ENCODE measurements at regions not wholly inside any gene's neighbourhood (a gene's known extent, or its start where the extent isn't known, plus 50 kb on each side); places are given as distances from the start of the nearest gene placed in this dataset.

- Histone ChIP-seq H3K4me3 (ENCODE audit: low read depth, low read length) (no peak overlapping the region), H3K9me3 (no peaks in the 10 kb centered on the region), H3K27me3 (replicated peaks; ENCODE audit: control insufficient read depth, insufficient read depth, low read length) (no peaks in the 10 kb centered on the region), H3K4me1 (no peaks in the 10 kb centered on the region), H3K36me3 (ENCODE audit: control insufficient read depth, insufficient read depth, low read length) (no peaks in the 10 kb centered on the region)
- Mint-ChIP-seq H3K27ac (ENCODE audit: unreplicated experiment) (no peak overlapping the region), H3K36me3 (ENCODE audit: insufficient read depth, unreplicated experiment) (no peaks in the 10 kb centered on the region), H3K4me3 (ENCODE audit: unreplicated experiment) (no peak overlapping the region), H3K9me3 (ENCODE audit: unreplicated experiment) (no peaks in the 10 kb centered on the region), H3K27me3 (ENCODE audit: insufficient read depth, unreplicated experiment) (peaks cover 3% of the 10 kb centered on the region), H3K4me1 (ENCODE audit: low read depth, unreplicated experiment) (no peaks in the 10 kb centered on the region)
- DNase-seq = no peak
- POLR2A ChIA-PET = no interaction called here
- CTCF ChIA-PET = interaction anchor here (0.7 kb wide), 1 partner anchor 365 kb away, joined by 3 read pairs; no protein-coding TSS in a partner anchor
- intact Hi-C loops (cut with micrococcal nuclease; ENCODE audit: unreplicated experiment) = no loop called here
- no peak for TF ChIP-seq CTCF (IDR thresholded peaks at IDR 0.05; ENCODE audit: insufficient read depth in 1 of 2, low read depth in 1 of 2, low read length in 1 of 2, severe bottlenecking in 1 of 2, unreplicated experiment in 1 of 2)
- no TSS peak for BruUV-seq (replicated peaks)
Observed at GRCh38 chr13:40143559-40143958, 488.1 kb downstream of the COG6 start.

GRCh38 chr13:40145139-40145538, 489.7 kb downstream of the COG6 start:
- Mint-ChIP-seq H3K27me3 (ENCODE audit: insufficient read depth, unreplicated experiment) (peaks cover 3% of the 10 kb centered on the region), H3K27ac (ENCODE audit: unreplicated experiment) (no peak overlapping the region), H3K4me1 (ENCODE audit: low read depth, unreplicated experiment) (no peaks in the 10 kb centered on the region), H3K4me3 (ENCODE audit: unreplicated experiment) (no peak overlapping the region), H3K36me3 (ENCODE audit: insufficient read depth, unreplicated experiment) (no peaks in the 10 kb centered on the region), H3K9me3 (ENCODE audit: unreplicated experiment) (no peaks in the 10 kb centered on the region)
- intact Hi-C loops (cut with micrococcal nuclease; ENCODE audit: unreplicated experiment) = no loop called here
- Histone ChIP-seq H3K27me3 (replicated peaks; ENCODE audit: control insufficient read depth, insufficient read depth, low read length) (no peaks in the 10 kb centered on the region), H3K4me1 (no peaks in the 10 kb centered on the region), H3K36me3 (ENCODE audit: control insufficient read depth, insufficient read depth, low read length) (no peaks in the 10 kb centered on the region), H3K4me3 (ENCODE audit: low read depth, low read length) (no peak overlapping the region), H3K9me3 (no peaks in the 10 kb centered on the region)
- ChIA-PET POLR2A (no interaction called here), CTCF (interaction anchor here (0.8 kb wide), 1 partner anchor 197 kb away, joined by 3 read pairs; no protein-coding TSS in a partner anchor)
- no peak for TF ChIP-seq CTCF (IDR thresholded peaks at IDR 0.05; ENCODE audit: insufficient read depth in 1 of 2, low read depth in 1 of 2, low read length in 1 of 2, severe bottlenecking in 1 of 2, unreplicated experiment in 1 of 2)
- DNase-seq = no peak
- BruUV-seq (replicated peaks) = no TSS peak

GRCh38 chr13:40146063-40146462, 490.6 kb downstream of the COG6 start:
- CTCF ChIA-PET = interaction anchor here (0.5 to 0.9 kb wide), 2 partner anchors 80 to 203 kb away, joined by 3 to 4 read pairs; no protein-coding TSS in a partner anchor
- no peaks in the 10 kb centered on the region for H3K27me3 ChIP-seq (replicated peaks; ENCODE audit: control insufficient read depth, insufficient read depth, low read length)
- 0 out of 2 replicates have a peak, but pooled peaks cover 1% of the 10 kb centered on the region for H3K4me1 ChIP-seq
- H3K9me3 ChIP-seq = no peaks in the 10 kb centered on the region
- no peak overlapping the region for H3K4me3 ChIP-seq (ENCODE audit: low read depth, low read length)
- Mint-ChIP-seq H3K4me3 (ENCODE audit: unreplicated experiment) (no peak overlapping the region), H3K27ac (ENCODE audit: unreplicated experiment) (no peak overlapping the region), H3K4me1 (ENCODE audit: low read depth, unreplicated experiment) (no peaks in the 10 kb centered on the region), H3K36me3 (ENCODE audit: insufficient read depth, unreplicated experiment) (no peaks in the 10 kb centered on the region), H3K27me3 (ENCODE audit: insufficient read depth, unreplicated experiment) (peaks cover 3% of the 10 kb centered on the region), H3K9me3 (ENCODE audit: unreplicated experiment) (no peaks in the 10 kb centered on the region)
- H3K36me3 ChIP-seq (ENCODE audit: control insufficient read depth, insufficient read depth, low read length) = no peaks in the 10 kb centered on the region
- POLR2A ChIA-PET = no interaction called here
- TF ChIP-seq CTCF (IDR thresholded peaks at IDR 0.05; ENCODE audit: insufficient read depth in 1 of 2, low read depth in 1 of 2, low read length in 1 of 2, severe bottlenecking in 1 of 2, unreplicated experiment in 1 of 2) = peak in 1 of 2 experiments; percentile 23
- intact Hi-C loops (cut with micrococcal nuclease; ENCODE audit: unreplicated experiment) = loop anchor here (2.0 kb wide), 1 partner anchor 77 kb away; no protein-coding TSS in a partner anchor
- DNase-seq = no peak
- no TSS peak for BruUV-seq (replicated peaks)

Measured in Caco-2 (cell line).